Right cardiac atrium (tissue), 5 donors: ENCODE measurements at regions not wholly inside any gene's neighbourhood (a gene's known extent, or its start where the extent isn't known, plus 50 kb on each side); places are given as distances from the start of the nearest gene placed in this dataset.

Experiments used
- ATAC-seq, 2 donors: fragments of 200-7000 bp; cut with Tn5 transposase; one replicate each; pipeline versions ENCODE4 v1.8.0 to v1.9.1; 2020; ENCODE audit warnings: moderate library complexity in 2 of 2, mild to moderate bottlenecking in 1 of 2
- DNase-seq, 3 donors: peaks; one replicate each; pipeline ENCODE4 v3.0.0-alpha.2; 2020
- H3K27ac ChIP-seq: one replicate; pipeline ENCODE4 v1.5.1; 2013; ENCODE audit warnings: mild to moderate bottlenecking, low read length, control low read depth, moderate library complexity
- H3K27me3 ChIP-seq: one replicate; pipeline ENCODE4 v1.6.1; 2013; ENCODE audit not compliant: control insufficient read depth, insufficient read depth
- H3K4me1 ChIP-seq: one replicate; pipeline ENCODE4 v1.6.1; 2013; ENCODE audit warnings: low read length; ENCODE audit not compliant: control insufficient read depth, insufficient read depth
- H3K4me3 ChIP-seq: one replicate; pipeline ENCODE4 v1.5.1; 2013; ENCODE audit warnings: low read length, control low read depth
- H3K9me3 ChIP-seq: one replicate; pipeline ENCODE4 v1.6.1; 2013; ENCODE audit warnings: low read length; ENCODE audit not compliant: control insufficient read depth
- WGBS: extraction: QIAGEN DNeasy Blood & Tissue Kit; methylation state at CpG from one replicate; pipeline ENCODE4 v1.1.7; 2013; 5-methylcytosine and 5-hydroxymethylcytosine counted together
- intact Hi-C, 4 donors: fragments of 100-400 bp; cut with DNase I; formaldehyde crosslinking; loops; one replicate each; pipeline versions ENCODE4 v1.11.0 to v1.14.0; 2022 to 2023
- donor health status: healthy with polysubstance abuse.
- donor health status: DM: no; HTN: yes; CAD: no.
- donor health status: DM: no; HTN: no; CAD: no.
- donor health status: DM: no; HTN: yes; CAD: no; lungs with severe emphysema.
- donor health status: DM: yes; HTN: yes; CAD: no.

GRCh38 chr3:83843716-83844115 lies 1115.1 kb upstream of the CADM2 start:
- WGBS = 59% methylated on average over 2 of the region's 2 CpGs
- Histone ChIP-seq H3K4me1 (no peaks in the 10 kb centered on the region), H3K9me3 (no peaks in the 10 kb centered on the region), H3K27ac (no peak overlapping the region), H3K4me3 (no peak overlapping the region), H3K27me3 (no peaks in the 10 kb centered on the region)
- DNase-seq (no peak), ATAC-seq (no peak)
- intact Hi-C loops = no loop called here

GRCh38 chr3:83849106-83849730 lies 1109.6 kb upstream of the CADM2 start:
- H3K4me1 ChIP-seq = no peaks in the 10 kb centered on the region
- no peaks in the 10 kb centered on the region for H3K9me3 ChIP-seq
- no peak for DNase-seq
- no peak for ATAC-seq
- no peak overlapping the region for H3K27ac ChIP-seq
- H3K4me3 ChIP-seq = no peak overlapping the region
- H3K27me3 ChIP-seq = no peaks in the 10 kb centered on the region
- intact Hi-C loops = no loop called here
- WGBS = 76% methylated on average over 1 of the region's 1 CpG

- H3K4me3 ChIP-seq = no peak overlapping the region
- DNase-seq (no peak), ATAC-seq (no peak)
- no peak overlapping the region for H3K27ac ChIP-seq
- H3K9me3 ChIP-seq = no peaks in the 10 kb centered on the region
- 65% methylated on average over 2 of the region's 2 CpGs for WGBS
- intact Hi-C loops = no loop called here
- no peaks in the 10 kb centered on the region for H3K27me3 ChIP-seq
- no peaks in the 10 kb centered on the region for H3K4me1 ChIP-seq
Observed at GRCh38 chr3:83863380-83863779, 1095.4 kb upstream of the CADM2 start.

GRCh38 chr3:83868909-83869567 lies 1089.8 kb upstream of the CADM2 start:
- H3K27ac ChIP-seq = no peak overlapping the region
- no peaks in the 10 kb centered on the region for H3K27me3 ChIP-seq
- intact Hi-C loops = no loop called here
- WGBS = 79% methylated on average over 2 of the region's 2 CpGs
- H3K4me1 ChIP-seq = no peaks in the 10 kb centered on the region
- no peaks in the 10 kb centered on the region for H3K9me3 ChIP-seq
- DNase-seq = no peak
- no peak for ATAC-seq
- no peak overlapping the region for H3K4me3 ChIP-seq

- intact Hi-C loops = no loop called here
- WGBS = 60% methylated on average over 2 of the region's 2 CpGs
- no peak overlapping the region for H3K4me3 ChIP-seq
- no peak for ATAC-seq
- H3K4me1 ChIP-seq = no peaks in the 10 kb centered on the region
- H3K27ac ChIP-seq = no peak overlapping the region
- H3K9me3 ChIP-seq = peaks cover 1% of the 10 kb centered on the region
- no peak for DNase-seq
- H3K27me3 ChIP-seq = no peaks in the 10 kb centered on the region
Observed at GRCh38 chr3:83873550-83873949, 1085.2 kb upstream of the CADM2 start.

- 58% methylated on average over 3 of the region's 3 CpGs for WGBS
- Histone ChIP-seq H3K4me1 (no peaks in the 10 kb centered on the region), H3K27ac (no peak overlapping the region), H3K4me3 (no peak overlapping the region), H3K27me3 (no peaks in the 10 kb centered on the region), H3K9me3 (peaks cover 1% of the 10 kb centered on the region)
- ATAC-seq = no peak
- intact Hi-C loops = no loop called here
- DNase-seq = no peak
Observed at GRCh38 chr3:83877910-83878309, 1080.9 kb upstream of the CADM2 start.

- intact Hi-C loops = no loop called here
Observed at GRCh38 chr3:83882701-83883100, 1076.1 kb upstream of the CADM2 start.

GRCh38 chr3:83890039-83890762 lies 1068.6 kb upstream of the CADM2 start:
- 77% methylated on average over 1 of the region's 1 CpG for WGBS
- intact Hi-C loops = no loop called here

More at GRCh38 chr3:83882701-83883100, 1076.1 kb upstream of the CADM2 start:
- no peaks in the 10 kb centered on the region for H3K9me3 ChIP-seq
- ATAC-seq = no peak
- no peak for DNase-seq
- H3K4me1 ChIP-seq = no peaks in the 10 kb centered on the region
- no peak overlapping the region for H3K4me3 ChIP-seq
- 95% methylated on average over 2 of the region's 2 CpGs for WGBS
- no peak overlapping the region for H3K27ac ChIP-seq
- H3K27me3 ChIP-seq = no peaks in the 10 kb centered on the region

GRCh38 chr3:83890763-83891135 lies 1068.0 kb upstream of the CADM2 start:
- DNase-seq (no peak), ATAC-seq (no peak)
- Histone ChIP-seq H3K27ac (no peak overlapping the region), H3K4me3 (no peak overlapping the region), H3K9me3 (no peaks in the 10 kb centered on the region), H3K4me1 (no peaks in the 10 kb centered on the region), H3K27me3 (no peaks in the 10 kb centered on the region)
- WGBS = 77% methylated on average over 2 of the region's 2 CpGs
- intact Hi-C loops = no loop called here

More at GRCh38 chr3:83890039-83890762, 1068.6 kb upstream of the CADM2 start:
- ATAC-seq = no peak
- no peaks in the 10 kb centered on the region for H3K27me3 ChIP-seq
- DNase-seq = no peak
- no peaks in the 10 kb centered on the region for H3K4me1 ChIP-seq
- H3K9me3 ChIP-seq = no peaks in the 10 kb centered on the region
- H3K4me3 ChIP-seq = no peak overlapping the region
- H3K27ac ChIP-seq = no peak overlapping the region

- ATAC-seq (no peak), DNase-seq (no peak)
- Histone ChIP-seq H3K9me3 (no peaks in the 10 kb centered on the region), H3K27ac (no peak overlapping the region), H3K4me3 (no peak overlapping the region), H3K4me1 (no peaks in the 10 kb centered on the region), H3K27me3 (no peaks in the 10 kb centered on the region)
- intact Hi-C loops = no loop called here
- WGBS = 64% methylated on average over 2 of the region's 2 CpGs
Observed at GRCh38 chr3:83894223-83894622, 1064.6 kb upstream of the CADM2 start.

GRCh38 chr3:83895892-83896291 lies 1062.9 kb upstream of the CADM2 start:
- H3K4me3 ChIP-seq = no peak overlapping the region
- WGBS = 0% methylated on average over 1 of the region's 1 CpG
- no peaks in the 10 kb centered on the region for H3K27me3 ChIP-seq
- no peaks in the 10 kb centered on the region for H3K4me1 ChIP-seq
- no peaks in the 10 kb centered on the region for H3K9me3 ChIP-seq
- ATAC-seq (no peak), DNase-seq (no peak)
- H3K27ac ChIP-seq = no peak overlapping the region
- intact Hi-C loops = no loop called here
